KOPT-K1 (cell line): ENCODE measurements at regions not wholly inside any gene's neighbourhood (a gene's known extent, or its start where the extent isn't known, plus 50 kb on each side); places are given as distances from the start of the nearest gene placed in this dataset.
A peak's percentile ranks its signal among the peaks of the same experiment; 100 is the strongest.
"Not testable (repeated sequence)": the region's sequence is repeated elsewhere in the genome, so short reads cannot be mapped to it uniquely, and the experiment has no call there.

Source experiments
- H3K27ac ChIP-seq: fragments of 200-600 bp; sonication (generic); 2 replicates; pipeline ENCODE4 v1.5.1; 2016; ENCODE audit warnings: antibody characterized with exemption, mild to moderate bottlenecking, low read depth, low read length; ENCODE audit not compliant: poor library complexity, severe bottlenecking
- H3K36me3 ChIP-seq: fragments of 200-600 bp; sonication (generic); 2 replicates; pipeline ENCODE4 v1.5.1; 2017; ENCODE audit warnings: antibody characterized with exemption, mild to moderate bottlenecking, low read length, moderate library complexity; ENCODE audit not compliant: insufficient read depth
- H3K9me3 ChIP-seq: fragments of 200-600 bp; sonication (generic); 2 replicates; pipeline ENCODE4 v1.5.1; 2017; ENCODE audit warnings: antibody characterized with exemption, low read length, mild to moderate bottlenecking; ENCODE audit not compliant: insufficient read depth, poor library complexity, severe bottlenecking

DNA sequence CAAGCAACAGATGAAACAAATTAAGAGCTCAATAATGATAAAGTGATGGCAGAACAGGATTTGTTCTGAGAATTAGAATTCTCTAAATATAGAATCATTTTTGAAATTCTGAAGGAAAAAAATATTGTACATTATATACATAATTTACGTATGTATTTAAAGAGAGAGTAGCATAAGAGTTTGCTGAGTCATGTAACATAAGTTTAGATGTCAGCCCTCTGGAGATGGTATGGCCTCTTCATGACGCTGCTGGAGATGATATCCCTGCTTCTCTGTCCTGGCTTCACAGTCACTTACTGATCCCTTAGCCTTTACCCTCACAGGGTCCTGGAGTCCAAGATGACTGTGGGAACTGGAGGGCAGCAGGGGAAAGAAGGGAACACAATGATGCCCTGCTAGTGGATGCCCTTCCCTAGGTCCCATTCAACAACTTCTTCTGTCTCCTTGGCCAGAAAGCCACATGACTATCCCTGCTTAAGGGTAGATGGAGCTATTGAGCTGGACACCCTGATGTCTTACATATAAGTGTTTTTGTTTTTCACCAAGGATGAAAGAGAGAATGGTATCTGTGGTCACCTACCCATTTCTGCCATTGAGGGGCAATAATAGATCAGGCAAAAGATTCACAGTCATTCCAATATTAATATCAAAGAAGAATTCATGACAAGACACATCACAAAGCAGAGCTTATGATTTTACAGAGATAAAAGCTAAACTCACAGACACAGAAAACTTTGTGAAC lies 753.1 kb downstream of the TBC1D22A start:
- H3K36me3 ChIP-seq = no peaks in the 10 kb centered on the region
- no peaks in the 10 kb centered on the region for H3K9me3 ChIP-seq
- no peak overlapping the region for H3K27ac ChIP-seq

DNA sequence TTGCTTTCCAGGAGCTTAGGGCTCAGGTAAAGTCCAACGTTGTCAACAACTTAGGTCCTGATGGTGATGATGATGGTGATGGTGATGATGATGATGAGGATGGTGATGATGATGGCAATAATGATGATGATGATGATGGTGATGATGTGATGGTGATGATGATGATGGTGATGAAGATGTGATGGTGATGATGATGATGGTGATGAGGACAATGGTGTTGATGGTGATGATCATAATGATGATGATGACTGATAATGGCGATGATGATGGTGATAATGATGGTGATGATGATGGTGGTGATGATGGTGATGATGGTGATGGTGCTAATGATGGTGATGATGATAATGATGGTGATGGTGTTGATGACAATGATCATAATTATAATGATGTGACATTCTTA lies 750.2 kb downstream of the TBC1D22A start:
- no peaks in the 10 kb centered on the region for H3K9me3 ChIP-seq
- no peak overlapping the region for H3K27ac ChIP-seq
- H3K36me3 ChIP-seq = no peaks in the 10 kb centered on the region

DNA sequence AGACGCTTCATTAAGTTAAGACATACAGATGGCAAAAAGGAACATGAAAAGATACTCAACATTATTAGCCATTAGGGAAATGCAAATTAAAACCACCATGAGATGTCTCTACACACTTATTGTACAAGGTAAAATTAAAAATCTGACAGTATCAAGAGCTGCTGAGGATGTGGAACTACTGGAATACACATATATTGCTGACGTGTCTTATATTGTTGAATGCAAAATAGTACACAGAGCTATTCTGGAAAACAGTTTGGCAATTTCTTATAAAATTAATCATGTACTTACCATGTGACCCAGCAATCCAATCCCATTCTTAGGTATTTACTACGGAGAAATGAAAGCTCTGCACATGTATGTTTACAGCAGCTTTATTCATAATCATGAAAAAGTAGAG lies 742.5 kb downstream of the TBC1D22A start:
- H3K36me3 ChIP-seq = no peaks in the 10 kb centered on the region
- H3K27ac ChIP-seq = no peak overlapping the region
- H3K9me3 ChIP-seq = peaks cover 10% of the 10 kb centered on the region

DNA sequence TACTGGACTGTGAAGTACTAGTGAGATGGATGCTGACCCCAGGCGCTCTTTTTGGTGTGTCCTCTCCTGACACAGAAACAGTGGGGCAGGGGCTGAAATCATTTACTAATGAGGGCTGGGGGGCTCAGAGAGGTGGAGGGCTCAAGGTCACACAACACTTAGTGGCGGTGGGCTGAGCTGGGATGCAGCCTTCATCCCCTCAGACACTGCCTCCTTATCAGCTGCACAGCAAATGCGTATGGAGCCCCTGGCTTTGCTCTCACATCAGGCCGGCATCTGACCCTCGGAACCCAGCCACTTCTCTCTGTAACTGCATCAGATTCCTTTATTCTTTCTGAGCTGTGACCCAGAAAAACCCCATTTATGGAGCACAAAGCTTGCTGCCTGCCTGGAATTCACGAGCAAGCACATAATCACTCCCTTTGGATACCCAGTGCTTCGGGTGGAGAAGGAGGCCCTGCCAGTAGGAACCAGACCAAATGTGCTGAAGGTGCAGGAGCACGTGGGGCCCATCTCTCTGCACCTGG lies 736.6 kb downstream of the TBC1D22A start:
- Histone ChIP-seq H3K27ac (no peak overlapping the region), H3K36me3 (no peaks in the 10 kb centered on the region), H3K9me3 (peaks cover 24% of the 10 kb centered on the region)

DNA sequence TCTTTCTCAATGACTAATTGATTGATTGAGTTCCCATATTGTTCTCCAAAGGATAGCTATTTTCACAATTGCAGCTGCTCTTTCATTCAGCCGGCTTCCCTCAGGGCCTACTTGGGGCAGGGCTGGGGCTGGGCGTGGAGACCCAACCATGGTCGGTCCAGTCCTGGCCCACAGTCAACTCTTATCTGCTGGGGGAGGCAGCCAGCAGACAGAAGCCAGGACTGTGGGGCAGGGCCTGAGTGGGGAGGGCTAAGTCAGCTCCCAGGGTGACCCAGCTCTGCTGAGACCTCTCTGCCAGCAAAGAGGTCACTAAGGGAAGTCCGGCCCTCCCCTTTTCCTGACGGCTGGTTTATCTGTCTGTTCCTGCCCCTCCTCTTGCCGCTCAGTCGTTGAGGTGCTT lies 735.2 kb downstream of the TBC1D22A start:
- Histone ChIP-seq H3K9me3 (peaks cover 38% of the 10 kb centered on the region), H3K27ac (no peak overlapping the region), H3K36me3 (no peaks in the 10 kb centered on the region)

DNA sequence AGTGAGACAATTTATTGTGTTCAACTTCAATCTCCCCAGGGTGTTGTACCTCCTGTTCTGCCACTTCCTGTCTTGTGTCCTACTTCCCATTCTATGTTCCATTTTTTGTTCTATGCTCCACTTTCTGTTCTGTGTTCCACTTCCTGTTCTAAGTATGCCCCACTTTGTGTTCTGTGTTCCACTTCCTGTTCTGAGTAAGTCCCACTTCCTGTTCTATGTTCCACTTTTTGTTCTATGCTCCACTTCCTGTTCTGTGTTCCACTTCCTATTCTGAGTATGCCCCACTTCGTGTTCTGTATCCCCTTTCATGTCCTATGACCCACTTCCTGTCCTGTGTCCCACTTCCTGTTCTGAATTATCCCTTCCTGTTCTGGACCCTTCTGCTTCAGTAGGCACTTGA lies 732.7 kb downstream of the TBC1D22A start:
- H3K27ac ChIP-seq = no peak overlapping the region
- peaks cover 28% of the 10 kb centered on the region for H3K9me3 ChIP-seq
- no peaks in the 10 kb centered on the region for H3K36me3 ChIP-seq

DNA sequence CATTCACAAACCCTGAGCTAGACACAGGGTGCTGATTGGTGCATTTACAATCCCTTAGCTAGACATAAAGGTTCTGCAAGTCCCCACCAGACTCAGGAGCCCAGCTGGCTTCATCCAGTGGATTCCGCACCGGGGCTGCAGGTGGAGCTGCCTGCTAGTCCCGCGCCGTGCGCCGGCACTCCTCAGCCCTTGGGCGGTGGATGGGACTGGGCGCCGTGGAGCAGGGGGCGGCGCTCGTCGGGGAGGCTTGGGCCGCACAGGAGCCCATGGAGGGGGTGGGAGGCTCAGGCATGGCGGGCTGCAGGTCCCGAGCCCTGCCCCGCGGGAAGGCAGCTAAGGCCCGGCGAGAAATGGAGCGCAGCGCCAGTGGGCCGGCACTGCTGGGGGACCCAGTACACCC lies 725.7 kb downstream of the TBC1D22A start:
- H3K36me3 ChIP-seq, H3K9me3 ChIP-seq, H3K27ac ChIP-seq: not testable (repeated sequence)

DNA sequence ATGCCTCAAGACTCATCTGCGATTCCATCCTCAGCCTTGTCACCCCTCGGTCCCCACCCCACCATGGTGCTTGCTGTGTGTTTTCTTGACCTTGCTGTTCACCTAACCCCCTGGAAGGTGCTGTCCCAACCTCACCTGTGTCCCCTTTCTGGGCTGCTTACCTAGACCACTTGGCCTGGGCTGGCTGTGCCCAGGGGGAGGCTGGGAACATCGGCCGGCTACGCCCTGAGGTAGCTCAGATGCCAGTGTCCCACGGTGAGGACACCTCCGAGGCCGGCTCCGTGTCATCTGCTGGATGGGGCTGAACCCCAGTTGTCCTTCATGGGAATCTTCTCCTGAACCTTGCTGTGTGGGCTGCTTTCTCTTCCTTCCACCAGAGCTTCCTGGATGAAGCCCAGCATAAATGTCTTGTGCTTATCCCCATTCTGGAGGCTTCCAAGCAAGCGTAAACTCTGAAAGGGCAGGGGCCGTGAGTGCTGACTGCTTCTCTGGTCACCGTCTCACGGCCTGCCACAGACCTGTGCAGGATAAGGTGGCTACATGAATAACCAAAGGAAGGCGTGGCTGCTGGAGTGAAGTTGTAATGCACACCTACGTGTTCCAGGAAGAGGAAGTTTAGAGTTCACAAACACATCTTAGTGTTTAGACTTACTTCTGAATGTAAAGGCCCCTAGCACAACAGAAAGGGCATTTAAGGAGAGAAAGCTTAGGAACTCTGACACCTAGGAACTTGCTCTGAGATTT lies 724.3 kb downstream of the TBC1D22A start:
- Histone ChIP-seq H3K27ac (no peak overlapping the region), H3K36me3 (no peaks in the 10 kb centered on the region), H3K9me3 (no peaks in the 10 kb centered on the region)

DNA sequence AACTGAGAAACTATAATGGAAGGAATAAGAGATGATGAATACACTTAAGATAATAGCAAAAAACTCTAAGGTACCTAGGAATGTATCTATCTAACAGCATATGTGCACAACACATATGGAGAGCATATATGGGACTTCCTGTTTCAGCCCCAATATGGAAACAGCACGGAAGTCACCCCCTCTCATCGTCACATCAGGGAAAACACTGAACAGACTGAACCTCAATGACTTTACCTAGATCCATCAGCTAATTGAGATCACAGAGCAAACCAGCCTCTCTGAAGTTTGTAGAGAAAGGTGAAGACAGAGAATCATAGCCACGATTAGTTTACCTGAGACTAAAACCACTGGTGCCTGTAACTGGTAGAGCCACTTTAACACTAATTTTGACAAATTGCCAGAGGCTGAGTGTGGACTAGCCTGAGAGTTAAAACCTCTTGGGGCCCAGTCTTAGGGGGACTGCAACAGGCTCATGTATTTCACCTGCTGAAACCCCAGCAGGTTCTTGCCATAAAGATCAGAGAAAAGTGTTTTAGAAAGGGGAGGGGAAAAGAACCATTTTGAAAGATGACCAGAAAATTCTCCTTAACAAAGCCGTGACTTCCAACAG lies 722.6 kb downstream of the TBC1D22A start:
- H3K27ac ChIP-seq = no peak overlapping the region
- no peaks in the 10 kb centered on the region for H3K36me3 ChIP-seq
- H3K9me3 ChIP-seq = no peaks in the 10 kb centered on the region

DNA sequence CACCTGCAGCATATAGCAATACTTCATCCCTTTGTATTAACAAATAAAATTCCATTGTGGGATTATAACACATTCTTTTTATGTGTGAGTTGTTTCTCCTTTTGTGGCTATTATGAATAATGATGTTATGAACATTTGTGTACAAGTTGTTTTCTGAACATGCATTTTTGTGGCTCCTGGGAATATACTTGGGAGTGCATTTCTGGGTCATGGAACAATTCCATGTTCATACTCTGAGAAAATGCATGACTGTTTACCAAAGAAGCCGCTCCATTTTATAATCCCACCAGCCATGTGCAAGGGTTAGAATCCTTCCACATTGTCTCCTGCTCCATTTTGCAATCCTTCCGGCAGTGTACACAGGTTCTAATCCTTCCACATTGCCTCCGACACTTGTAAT lies 713.8 kb downstream of the TBC1D22A start:
- Histone ChIP-seq H3K27ac (no peak overlapping the region), H3K9me3 (peaks cover 4% of the 10 kb centered on the region), H3K36me3 (no peaks in the 10 kb centered on the region)

DNA sequence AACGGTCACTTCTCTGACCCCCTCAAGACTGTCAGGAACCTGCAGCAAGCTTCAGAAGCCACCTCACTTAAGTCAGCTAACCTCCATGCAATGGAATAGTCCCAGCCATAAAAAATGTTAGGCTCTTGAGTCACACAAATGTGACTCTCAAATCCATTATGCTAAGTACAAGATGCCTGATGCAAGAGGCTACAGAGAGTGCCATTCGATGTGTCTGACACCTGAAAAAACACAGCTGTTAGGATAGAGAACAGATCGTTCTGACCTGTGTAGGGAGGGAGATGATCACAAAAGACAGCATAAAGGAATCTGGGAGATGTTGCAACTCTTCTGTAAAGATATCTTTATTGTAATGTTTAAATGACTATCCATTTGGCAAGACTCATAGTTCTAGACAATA lies 712.4 kb downstream of the TBC1D22A start:
- no peaks in the 10 kb centered on the region for H3K36me3 ChIP-seq
- H3K9me3 ChIP-seq = peaks cover 4% of the 10 kb centered on the region
- H3K27ac ChIP-seq = peak overlapping the region; percentile 30

DNA sequence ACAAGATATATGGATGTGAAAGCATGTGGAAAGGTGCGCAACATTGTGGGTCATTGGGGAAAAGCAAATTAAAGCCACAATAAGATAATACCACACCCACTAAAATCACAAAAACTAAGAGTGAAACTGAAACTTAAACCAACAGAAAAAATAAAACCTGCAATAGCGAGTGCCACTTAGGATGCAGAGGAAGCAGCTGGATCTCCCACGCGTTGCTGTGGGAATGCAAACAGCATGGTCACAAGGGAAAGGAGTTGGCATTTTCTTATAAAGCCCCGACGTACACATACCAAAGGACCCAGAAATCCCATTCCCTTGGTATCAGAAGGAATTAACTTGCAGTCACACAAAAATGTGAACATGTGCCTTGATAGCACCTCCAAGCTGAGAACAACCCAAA lies 712.0 kb downstream of the TBC1D22A start:
- Histone ChIP-seq H3K36me3 (no peaks in the 10 kb centered on the region), H3K27ac (peak overlapping the region; percentile 30), H3K9me3 (peaks cover 4% of the 10 kb centered on the region)

DNA sequence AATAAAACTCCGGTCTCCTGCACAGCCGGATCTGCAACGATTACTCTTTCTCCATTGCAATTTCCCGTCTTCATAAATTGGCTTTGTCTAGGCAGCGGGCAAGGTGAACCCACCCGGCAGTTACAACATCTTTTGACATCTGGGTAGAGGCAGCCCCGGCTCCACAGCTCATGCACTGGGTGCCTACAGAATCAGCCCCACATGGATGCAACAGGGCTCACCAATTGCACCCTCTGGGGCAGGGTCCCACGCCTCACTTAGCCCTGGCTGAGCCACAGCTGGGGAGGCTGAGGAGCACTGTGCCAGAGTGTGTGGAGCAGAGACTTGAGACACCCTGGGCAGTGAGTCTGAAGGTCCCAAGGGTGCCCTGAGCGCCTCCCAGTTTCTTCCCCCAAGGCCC lies 710.2 kb downstream of the TBC1D22A start:
- Histone ChIP-seq H3K27ac (no peak overlapping the region), H3K36me3 (no peaks in the 10 kb centered on the region), H3K9me3 (peaks cover 2% of the 10 kb centered on the region)

DNA sequence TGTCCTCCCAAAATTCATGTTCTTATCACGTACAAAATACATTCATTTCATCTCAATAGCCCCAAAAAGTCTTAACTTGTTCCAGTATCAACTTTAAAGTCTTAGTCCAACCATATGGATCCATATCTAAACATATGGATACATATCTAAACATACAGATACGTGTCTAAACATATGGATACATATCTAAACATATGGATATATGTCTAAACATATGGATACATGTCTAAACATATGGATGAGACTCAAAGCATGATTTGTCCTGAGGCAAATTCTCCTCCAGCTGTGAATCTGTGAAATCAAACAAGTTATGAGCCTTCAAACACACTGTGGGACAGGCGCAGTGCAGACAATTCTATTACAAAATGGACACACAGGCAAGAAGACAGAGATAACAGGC lies 709.0 kb downstream of the TBC1D22A start:
- H3K9me3 ChIP-seq = peaks cover 14% of the 10 kb centered on the region
- H3K27ac ChIP-seq = no peak overlapping the region
- H3K36me3 ChIP-seq = no peaks in the 10 kb centered on the region

DNA sequence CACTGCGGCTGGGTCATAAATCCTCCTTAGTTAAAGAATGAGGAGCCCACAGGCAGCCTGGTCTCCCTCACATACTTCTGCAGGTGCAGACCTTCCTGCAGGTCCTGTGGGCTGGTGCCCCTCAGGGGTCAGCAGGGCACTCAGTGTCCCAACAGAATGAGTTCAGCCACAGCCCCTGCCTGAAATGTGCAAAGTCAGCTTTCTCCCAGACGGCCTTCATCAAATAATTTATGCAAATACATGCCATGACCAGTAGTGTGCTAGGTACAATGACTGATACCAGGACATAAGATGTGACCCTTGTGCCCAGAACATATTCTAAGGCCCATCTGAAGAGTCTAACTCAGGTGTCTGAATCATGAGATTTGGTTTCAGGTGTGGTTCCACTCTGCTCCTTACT lies 703.4 kb downstream of the TBC1D22A start:
- no peak overlapping the region for H3K27ac ChIP-seq
- peaks cover 25% of the 10 kb centered on the region for H3K9me3 ChIP-seq
- H3K36me3 ChIP-seq = no peaks in the 10 kb centered on the region
